HG03097 (cell line): ENCODE measurements at regions not wholly inside any gene's neighbourhood (a gene's known extent, or its start where the extent isn't known, plus 50 kb on each side); places are given as distances from the start of the nearest gene placed in this dataset.

Source experiments
- ATAC-seq: cut with Tn5 transposase; IDR thresholded peaks from one replicate; pipeline ENCODE4 v1.9.1; 2021; ENCODE audit not compliant: unreplicated experiment, low FRiP score

DNA sequence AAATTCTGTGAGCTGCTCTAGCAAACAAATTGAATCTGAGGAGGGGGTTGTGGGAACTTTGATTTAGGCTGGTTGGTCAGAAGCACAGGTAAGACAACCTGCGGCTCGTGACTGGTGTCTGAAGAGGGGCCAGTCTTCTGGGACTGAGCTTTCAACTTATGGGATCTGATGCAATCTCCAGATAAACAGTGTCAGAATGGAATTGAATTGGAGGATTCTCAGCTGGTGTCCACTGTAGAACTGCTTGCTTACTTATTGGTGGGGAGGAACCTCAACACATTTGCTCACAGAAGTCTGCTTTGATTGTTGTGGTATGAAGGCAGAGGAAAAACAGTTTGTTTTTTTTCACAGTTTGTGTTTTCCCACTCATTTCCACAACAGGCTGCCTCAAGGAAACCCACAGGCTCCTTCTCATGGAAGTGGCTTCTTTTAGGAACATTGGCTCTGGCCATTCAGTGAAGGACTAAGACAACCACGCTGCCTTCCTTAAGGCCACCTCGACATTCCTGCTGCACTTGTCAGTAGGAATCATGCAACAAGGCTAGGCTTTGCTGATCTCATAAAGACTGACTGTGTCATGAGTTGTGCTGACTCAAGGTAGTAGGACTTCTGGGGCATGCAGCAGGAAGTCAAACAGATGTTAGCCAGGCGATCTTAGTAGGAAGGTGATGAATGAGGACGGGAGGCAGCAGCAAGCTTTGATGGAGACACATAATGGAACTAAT lies 104.7 kb downstream of the TSN start:
- ATAC-seq, result no peak

- ATAC-seq, result no peak
Observed at GRCh38 chr2:121860758-121861227, 105.3 kb downstream of the TSN start.

DNA sequence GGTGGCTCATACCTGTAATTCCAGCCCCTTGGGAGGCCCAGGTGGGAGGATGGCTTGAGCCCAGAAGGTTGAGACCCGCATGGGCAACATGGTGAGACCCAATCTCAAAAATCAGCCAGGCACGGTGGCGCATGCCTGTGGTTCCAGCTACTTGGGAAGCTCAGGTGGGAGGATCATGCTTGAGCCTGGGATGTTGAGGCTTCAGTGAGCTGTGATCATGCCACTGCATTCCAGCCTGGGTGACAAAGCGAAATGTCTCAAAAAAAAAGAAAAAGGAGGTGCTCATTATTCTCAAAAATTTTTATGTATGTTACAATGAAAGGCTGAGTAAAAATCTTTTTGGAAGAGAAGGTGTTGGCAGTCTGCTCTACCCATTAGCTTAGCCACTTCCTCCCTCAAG lies 106.8 kb downstream of the TSN start:
- no peak for ATAC-seq

- no peak for ATAC-seq
Observed at GRCh38 chr2:121865914-121866313, 110.5 kb downstream of the TSN start.

DNA sequence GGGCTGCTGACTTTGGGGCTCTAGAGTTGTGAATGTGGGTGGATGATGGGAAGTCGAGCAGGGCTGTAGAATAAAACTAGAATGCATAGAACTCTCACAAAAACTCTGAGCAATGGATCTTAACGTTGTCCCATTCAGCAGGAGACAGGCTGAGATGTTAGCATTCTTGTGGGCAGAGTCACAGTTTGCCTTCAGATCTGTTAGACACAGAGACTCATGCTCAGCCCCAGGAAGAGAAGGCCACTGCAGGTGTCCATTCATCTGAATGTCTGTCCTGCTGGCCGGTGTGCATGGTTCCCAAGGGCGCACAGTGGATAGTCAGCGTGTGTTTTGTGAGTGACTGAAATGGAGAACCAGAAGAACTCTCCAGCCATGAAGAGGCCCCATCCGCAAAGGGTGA lies 111.3 kb downstream of the TSN start:
- no peak for ATAC-seq

GRCh38 chr2:121868652-121869051 lies 113.2 kb downstream of the TSN start:
- ATAC-seq, result no peak

DNA sequence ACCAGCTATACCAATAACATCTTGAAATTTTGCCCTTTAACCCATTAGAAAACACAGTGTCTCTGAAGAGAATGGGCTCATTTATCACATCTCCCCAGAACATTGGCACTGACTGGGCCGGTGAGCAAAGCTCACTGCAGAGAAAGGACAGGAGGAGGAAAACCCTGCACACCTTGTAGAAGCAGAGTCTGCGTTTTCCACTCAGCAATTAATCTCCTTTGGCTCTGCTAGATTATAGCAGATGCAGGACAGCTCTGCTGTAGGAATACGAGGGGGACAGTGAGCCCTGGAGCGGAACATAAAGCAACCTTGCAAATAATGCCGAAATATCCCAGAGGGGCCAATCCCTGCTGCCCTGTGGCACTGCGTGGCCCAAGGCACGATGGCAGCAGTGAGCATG lies 113.9 kb downstream of the TSN start:
- ATAC-seq, result no peak

- ATAC-seq, result no peak
Observed at GRCh38 chr2:121869873-121870272, 114.4 kb downstream of the TSN start.

DNA sequence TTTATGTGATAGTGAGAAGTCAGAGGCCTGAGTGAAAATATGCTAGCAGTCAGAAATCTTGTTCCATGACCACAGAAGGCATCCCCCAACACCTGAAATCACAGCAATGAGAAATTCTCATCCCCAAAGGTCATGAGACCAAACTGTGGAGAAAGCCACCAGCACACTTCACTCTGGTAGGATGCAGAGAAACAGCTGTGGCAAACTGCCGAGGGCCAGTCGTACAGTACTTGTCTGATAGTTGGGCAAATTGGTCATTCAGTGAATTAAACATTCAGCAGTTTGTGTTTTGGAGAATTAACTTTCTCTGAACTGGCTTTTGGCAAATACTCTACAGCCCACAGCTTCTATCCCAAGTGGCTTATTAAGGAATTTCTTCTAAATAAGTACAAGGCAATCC lies 117.2 kb downstream of the TSN start:
- no peak for ATAC-seq

DNA sequence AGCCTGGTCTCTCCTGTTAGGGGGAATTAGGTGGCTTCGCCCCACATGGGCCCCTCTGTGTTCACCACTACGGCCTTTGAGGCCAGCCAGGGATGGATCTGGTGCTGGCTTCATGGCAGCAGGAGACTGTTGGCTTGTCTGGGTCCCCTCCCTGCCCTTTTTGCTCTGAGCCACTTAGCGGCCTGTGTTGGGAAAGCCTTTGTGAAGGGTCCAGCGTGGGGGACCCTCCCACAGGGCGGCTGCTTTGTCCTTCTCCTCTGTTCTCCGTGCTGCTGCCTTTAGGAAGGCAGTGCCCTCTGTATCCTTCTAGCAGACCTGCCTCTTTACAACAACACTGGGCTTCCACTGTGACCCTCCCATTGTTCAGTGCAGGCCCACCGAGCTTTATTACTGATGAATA lies 118.4 kb downstream of the TSN start:
- ATAC-seq, result no peak

DNA sequence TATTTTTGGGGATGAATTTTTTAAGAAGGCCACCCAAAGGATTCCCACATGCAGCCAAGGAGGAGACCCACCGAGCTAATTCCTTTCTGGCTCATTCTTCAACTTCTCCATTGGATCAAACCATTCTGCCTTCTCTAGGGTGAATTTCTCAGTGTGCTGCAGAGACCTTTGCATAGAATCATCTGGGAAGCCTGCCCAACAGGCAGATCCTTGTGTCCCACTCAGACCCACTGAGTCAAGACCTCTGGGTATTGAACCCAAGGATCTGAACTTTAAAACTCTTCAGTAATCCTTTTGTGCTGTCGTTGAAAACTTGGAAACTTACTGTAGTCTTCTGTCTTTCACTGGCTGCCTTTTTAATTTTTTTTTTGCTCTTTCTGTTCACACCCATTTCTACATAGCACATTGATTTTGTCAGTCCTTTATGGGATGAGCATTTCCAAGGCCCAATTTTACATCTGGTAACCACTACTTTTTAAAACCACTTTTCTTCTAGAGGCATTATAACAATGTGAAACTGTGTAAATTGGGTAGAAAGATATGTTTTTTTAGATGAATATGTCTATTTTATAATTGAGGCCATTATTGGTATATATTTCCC lies 120.2 kb downstream of the TSN start:
- ATAC-seq, result no peak

DNA sequence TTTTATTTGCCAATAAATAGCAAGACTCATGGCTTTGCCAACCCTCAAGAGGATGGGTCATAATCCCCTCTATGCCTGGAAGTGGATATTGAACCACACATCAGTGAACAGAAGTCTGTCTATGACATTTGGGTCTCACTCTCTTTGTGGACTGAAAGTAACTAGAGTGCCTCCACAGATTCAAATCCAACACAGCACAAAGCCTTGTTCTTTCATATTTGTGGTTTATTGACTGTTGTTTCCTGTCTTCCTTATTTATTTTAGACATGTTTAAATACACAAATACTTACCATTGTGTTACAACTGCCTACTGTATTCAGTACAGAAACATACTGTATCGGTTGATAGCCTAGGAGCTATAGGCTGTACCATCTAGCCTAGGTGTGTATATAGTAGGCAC lies 121.9 kb downstream of the TSN start:
- ATAC-seq, result no peak

DNA sequence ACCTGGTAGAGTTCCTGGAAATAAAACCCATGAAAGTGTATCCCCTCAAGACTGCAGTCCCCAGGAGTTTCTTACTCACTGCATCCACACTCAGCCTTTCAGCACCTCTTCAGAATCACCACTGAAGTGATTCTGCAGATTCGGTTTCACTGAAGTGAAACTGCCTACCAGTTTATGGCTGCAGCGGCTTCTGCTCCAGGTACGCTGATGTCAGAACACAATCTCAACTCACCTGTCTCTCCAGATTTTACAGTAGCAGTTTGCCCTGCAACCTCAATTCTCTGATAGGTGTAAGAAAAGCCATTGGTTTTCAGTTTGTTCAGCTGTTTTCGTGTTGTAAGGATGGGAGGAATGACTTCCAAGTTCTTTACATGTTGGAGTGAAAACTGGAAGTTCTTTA lies 124.8 kb downstream of the TSN start:
- no peak for ATAC-seq

DNA sequence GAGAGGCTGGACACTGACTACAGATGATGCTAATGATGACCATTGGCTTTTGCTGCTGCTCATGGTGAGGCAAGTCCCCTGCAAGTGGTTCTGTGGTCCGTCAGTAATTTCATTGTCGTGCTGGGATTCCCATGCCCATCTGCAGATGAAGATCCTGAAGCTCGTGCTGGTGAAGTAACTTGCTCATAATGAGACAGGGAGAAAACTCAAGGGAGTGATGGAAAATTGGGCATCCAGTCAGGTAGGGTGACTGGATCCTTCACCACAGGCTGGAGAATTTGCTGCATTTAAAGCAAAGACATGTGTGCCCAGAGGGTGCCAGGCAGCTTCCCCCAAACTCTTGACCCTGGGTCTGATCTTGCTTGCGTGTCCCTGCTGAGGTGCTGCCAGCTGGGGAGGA lies 125.6 kb downstream of the TSN start:
- ATAC-seq, result no peak

DNA sequence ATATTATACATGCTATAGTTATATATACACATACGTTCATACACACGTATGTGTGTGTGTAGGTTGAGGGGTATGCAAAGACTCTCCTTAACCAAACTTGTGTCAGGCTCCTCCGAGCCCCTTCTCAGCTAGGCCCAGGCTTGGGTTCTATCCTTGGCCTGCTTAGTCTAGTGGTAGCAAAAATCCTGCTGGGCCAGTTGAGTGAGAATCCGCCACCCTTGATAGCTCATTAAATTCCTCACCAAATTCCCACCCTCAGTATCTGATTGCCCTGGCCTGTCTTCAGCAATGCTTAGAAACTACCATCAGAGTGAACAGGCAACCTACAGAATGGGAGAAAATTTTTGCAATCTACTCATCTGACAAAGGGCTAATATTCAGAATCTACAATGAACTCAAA lies 126.5 kb downstream of the TSN start:
- ATAC-seq, result no peak

- no peak for ATAC-seq
Observed at GRCh38 chr2:121884078-121884477, 128.6 kb downstream of the TSN start.

GRCh38 chr2:121884511-121884921 lies 129.1 kb downstream of the TSN start:
- ATAC-seq, result no peak

DNA sequence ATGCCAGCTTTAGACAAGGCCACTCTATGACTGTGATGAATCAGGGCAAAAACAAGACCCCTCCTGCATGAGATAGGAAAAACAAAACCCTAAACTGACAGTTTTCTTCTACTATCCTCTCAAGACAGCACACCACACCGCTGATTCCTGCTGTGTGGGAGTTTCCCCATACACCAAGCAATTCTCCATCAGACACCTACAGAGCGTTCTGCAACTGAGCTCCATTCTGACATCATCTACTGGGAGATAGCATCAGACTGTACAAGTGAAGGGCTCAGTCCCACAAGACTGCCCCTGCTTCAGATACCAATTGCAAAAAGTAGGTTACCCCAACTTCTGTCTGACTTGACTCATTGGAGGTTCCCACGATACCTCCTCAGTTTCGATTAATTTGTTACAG lies 130.6 kb downstream of the TSN start:
- no peak for ATAC-seq

- ATAC-seq, result no peak
Observed at GRCh38 chr2:121887513-121888188, 132.2 kb downstream of the TSN start.

DNA sequence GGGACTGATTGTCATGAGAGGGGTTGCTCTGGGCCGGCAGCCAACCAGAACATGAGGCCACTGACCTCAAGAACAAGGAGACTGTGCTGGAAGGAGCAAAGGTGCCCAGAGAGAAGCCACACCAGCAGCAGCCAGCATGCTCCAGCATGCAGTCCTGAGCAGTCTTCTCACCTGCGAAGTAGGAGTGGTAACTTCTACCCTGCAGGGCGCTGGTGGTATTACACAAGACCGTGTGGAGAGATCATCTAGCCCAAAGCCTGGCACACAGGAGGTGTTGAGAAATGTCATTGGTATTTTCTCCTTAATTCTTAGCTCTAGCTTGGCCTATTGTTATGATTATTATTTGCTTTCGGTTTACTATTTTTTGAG lies 132.7 kb downstream of the TSN start:
- no peak for ATAC-seq

GRCh38 chr2:121890041-121890440 lies 134.6 kb downstream of the TSN start:
- ATAC-seq, result no peak
